Endothelial cell of umbilical vein (primary cell): ENCODE measurements at regions not wholly inside any gene's neighbourhood (a gene's known extent, or its start where the extent isn't known, plus 50 kb on each side); places are given as distances from the start of the nearest gene placed in this dataset.
"Not testable (repeated sequence)": the region's sequence is repeated elsewhere in the genome, so short reads cannot be mapped to it uniquely, and the experiment has no call there.

Source experiments
- BruUV-seq: library from RNA; stranded (reverse); fragments of 400-500 nt; replicated peaks from 2 replicates; lab custom pipeline; 2021; lab: Mats Ljungman, UMichigan
- CTCF ChIA-PET: fragments of 300-600, 350-600 bp; sonication (Branson Sonifier 250); formaldehyde crosslinking; loops from one replicate; lab custom pipeline; 2021; ENCODE audit warnings: antibody characterized with exemption, inconsistent platforms; lab: Charles Lee
- POLR2A ChIA-PET: fragments of 300-600, 350-600 bp; sonication (Branson Sonifier 250); formaldehyde crosslinking; loops from one replicate; lab custom pipeline; 2021; ENCODE audit warnings: antibody characterized with exemption, inconsistent platforms; lab: Charles Lee
- DNase-seq: peaks from one replicate; pipeline ENCODE4 v3.0.0-alpha.2; 2011; ENCODE audit warnings: low read depth, low spot score
- FAIRE-seq: peaks from 2 replicates; lab custom pipeline; 2011; peaks lifted over from hg19 to GRCh38; lab: Jason Lieb, UNC
- H2AFZ ChIP-seq: 2 replicates; pipeline ENCODE4 v1.6.0; 2012; ENCODE audit warnings: low read depth, low read length, control low read depth, inconsistent platforms
- H3K27ac ChIP-seq: 2 replicates; pipeline ENCODE4 v1.5.1; 2011; ENCODE audit warnings: low read depth, mild to moderate bottlenecking, control low read depth, low read length, moderate library complexity; ENCODE audit not compliant: insufficient read depth
- H3K27me3 ChIP-seq, 2 experiments: 2 replicates each; pipeline versions ENCODE4 v1.6.0 to v1.6.1; 2011; ENCODE audit warnings: low read length in 2 of 2, mixed read lengths in 1 of 2; ENCODE audit not compliant: control insufficient read depth in 2 of 2, insufficient read depth in 2 of 2
- H3K36me3 ChIP-seq, 2 experiments: 2 replicates in 1 of 2; 3 replicates in 1 of 2; pipeline ENCODE4 v1.5.1; 2011; ENCODE audit warnings: low read length in 2 of 2, mild to moderate bottlenecking in 1 of 2, moderate library complexity in 1 of 2; ENCODE audit not compliant: control insufficient read depth in 2 of 2, insufficient read depth in 2 of 2; ENCODE audit errors: extremely low read depth in 1 of 2
- H3K4me1 ChIP-seq: 3 replicates; pipeline ENCODE4 v1.5.1; 2011; ENCODE audit warnings: mild to moderate bottlenecking, low read length; ENCODE audit not compliant: control insufficient read depth, insufficient read depth; ENCODE audit errors: extremely low read depth
- H3K4me2 ChIP-seq: 2 replicates; pipeline ENCODE4 v1.6.1; 2011; ENCODE audit warnings: low read length, control low read depth, mixed read lengths; ENCODE audit not compliant: insufficient read depth
- H3K4me3 ChIP-seq, 3 experiments: fragments of 200-600 bp in 1 of 3; sonication (generic), shearing (Covaris generic) in 1 of 3; replicated peaks in 1 of 3; 2 replicates each; pipeline ENCODE4 v1.5.1; 2011 to 2016; ENCODE audit warnings: control low read depth in 3 of 3, low read length in 3 of 3, mild to moderate bottlenecking in 2 of 3, inconsistent platforms in 1 of 3, low read depth in 1 of 3, moderate library complexity in 1 of 3; ENCODE audit not compliant: insufficient read depth in 1 of 3
- H3K79me2 ChIP-seq: 2 replicates; pipeline ENCODE4 v1.6.0; 2012; ENCODE audit warnings: low read length, inconsistent platforms; ENCODE audit not compliant: control insufficient read depth, insufficient read depth
- H3K9ac ChIP-seq: replicated peaks from 2 replicates; pipeline ENCODE3; 2011; ENCODE audit warnings: low read length, control low read depth; ENCODE audit not compliant: insufficient read depth; ENCODE audit errors: extremely low read depth
- H3K9me1 ChIP-seq: replicated peaks from 3 replicates; pipeline ENCODE4 v1.6.0; 2011; ENCODE audit warnings: mild to moderate bottlenecking, low read length; ENCODE audit not compliant: control insufficient read depth, insufficient read depth; ENCODE audit errors: extremely low read depth
- H3K9me3 ChIP-seq: replicated peaks from 2 replicates; pipeline ENCODE4 v1.5.1; 2012; ENCODE audit warnings: low read length, inconsistent platforms; ENCODE audit not compliant: control insufficient read depth, insufficient read depth
- H4K20me1 ChIP-seq: replicated peaks from 2 replicates; pipeline ENCODE3; 2011; ENCODE audit warnings: mild to moderate bottlenecking, low read length; ENCODE audit not compliant: control insufficient read depth, insufficient read depth; ENCODE audit errors: extremely low read depth
- CTCF ChIP-seq, 2 donors: IDR thresholded peaks; 1 replicate in 1 of 2; 2 replicates in 1 of 2; pipeline ENCODE4 v1.5.1; 2011; ENCODE audit warnings: low read length in 2 of 2, mild to moderate bottlenecking in 2 of 2, moderate library complexity in 2 of 2, control low read depth in 1 of 2, inconsistent platforms in 1 of 2, low read depth in 1 of 2; ENCODE audit not compliant: insufficient read depth in 1 of 2; ENCODE audit errors: extremely low read depth in 1 of 2
- EZH2 ChIP-seq: IDR thresholded peaks from 2 replicates; pipeline ENCODE4 v1.6.1; 2012; ENCODE audit warnings: borderline replicate concordance, low read depth, mild to moderate bottlenecking, moderate library complexity, low read length, inconsistent platforms; ENCODE audit not compliant: severe bottlenecking
- FOS ChIP-seq: IDR thresholded peaks from 2 replicates; pipeline ENCODE4 v1.6.1; 2011; ENCODE audit warnings: mild to moderate bottlenecking, low read length, moderate library complexity, borderline replicate concordance; ENCODE audit not compliant: insufficient read depth
- GATA2 ChIP-seq: IDR thresholded peaks from 2 replicates; pipeline ENCODE4 v1.7.0; 2011; ENCODE audit warnings: low read depth, mild to moderate bottlenecking, moderate library complexity, mixed read lengths, low read length; ENCODE audit not compliant: insufficient read length, insufficient read depth
- JUN ChIP-seq: IDR thresholded peaks from 2 replicates; pipeline ENCODE4 v1.6.1; 2011; ENCODE audit warnings: borderline replicate concordance, low read depth; ENCODE audit not compliant: insufficient read length, insufficient read depth
- MAX ChIP-seq: IDR thresholded peaks from 2 replicates; pipeline ENCODE4 v1.6.1; 2011; ENCODE audit not compliant: insufficient read depth, insufficient read length
- MYC ChIP-seq: IDR thresholded peaks from one replicate; pipeline ENCODE4 v1.6.1; 2011; ENCODE audit warnings: mild to moderate bottlenecking, low read depth, low read length
- POLR2A ChIP-seq: IDR thresholded peaks from 2 replicates; pipeline ENCODE4 v1.6.1; 2012; ENCODE audit warnings: low read depth, mild to moderate bottlenecking, control low read depth, low read length
- POLR2AphosphoS5 ChIP-seq: IDR thresholded peaks from 2 replicates; pipeline ENCODE4 v1.6.1; 2012; ENCODE audit warnings: low read depth, mild to moderate bottlenecking, control low read depth, low read length, moderate library complexity; ENCODE audit not compliant: insufficient read depth
- dilution Hi-C: fragments of 300-500 bp; cut with MboI; formaldehyde crosslinking; loops from one replicate; pipeline ENCODE4 v1.15.0; 2019; ENCODE audit warnings: low sequenced_read_pairs; ENCODE audit not compliant: extremely low pct_ligation_motif_present
- intact Hi-C: fragments of 100-400 bp; cut with micrococcal nuclease; formaldehyde crosslinking; loops from one replicate; pipeline ENCODE4 v1.10.0; 2022

- CTCF ChIA-PET = no interaction called here
- dilution Hi-C loops = no loop called here
Observed at GRCh38 chr3:137335478-137335877, 377.7 kb downstream of the IL20RB start.

GRCh38 chr3:137338400-137338799 lies 380.6 kb downstream of the IL20RB start:
- BruUV-seq, H3K9me3 ChIP-seq, H3K36me3 ChIP-seq, CTCF ChIA-PET, H3K27ac ChIP-seq, H3K4me3 ChIP-seq, H2AFZ ChIP-seq, H3K9ac ChIP-seq, POLR2A ChIA-PET, intact Hi-C loops, H3K4me1 ChIP-seq, H3K27me3 ChIP-seq, dilution Hi-C loops, H3K9me1 ChIP-seq, FAIRE-seq, H3K79me2 ChIP-seq, H4K20me1 ChIP-seq, H3K4me2 ChIP-seq, DNase-seq: not testable (repeated sequence)

More at GRCh38 chr3:137335478-137335877, 377.7 kb downstream of the IL20RB start:
- FAIRE-seq = no peak
- Histone ChIP-seq H4K20me1 (no peaks in the 10 kb centered on the region), H3K9ac (no peak overlapping the region), H2AFZ (no peak overlapping the region), H3K27ac (no peak overlapping the region), H3K4me2 (no peak overlapping the region), H3K9me1 (no peaks in the 10 kb centered on the region), H3K79me2 (no peaks in the 10 kb centered on the region), H3K4me1 (no peaks in the 10 kb centered on the region), H3K9me3 (peaks cover 2% of the 10 kb centered on the region), H3K36me3 (no peaks in the 10 kb centered on the region), H3K27me3 (no peaks in the 10 kb centered on the region), H3K4me3 (no peak overlapping the region)
- no peak for TF ChIP-seq FOS
- TF ChIP-seq POLR2AphosphoS5 = no peak
- TF ChIP-seq GATA2 = no peak
- no peak for TF ChIP-seq MAX
- TF ChIP-seq EZH2 = no peak
- no peak for TF ChIP-seq JUN
- TF ChIP-seq MYC = no peak
- no peak for TF ChIP-seq CTCF (IDR thresholded peaks at IDR 0.05; ENCODE audit: extremely low read depth in 1 of 2, insufficient read depth in 1 of 2, low read depth in 1 of 2, low read length in 2 of 2)
- no peak for TF ChIP-seq POLR2A
- intact Hi-C loops = no loop called here
- POLR2A ChIA-PET = no interaction called here
- no TSS peak for BruUV-seq
- no peak for DNase-seq
